ENCODE measurements at regions not wholly inside any gene's neighbourhood (a gene's known extent, or its start where the extent isn't known, plus 50 kb on each side); places are given as distances from the start of the nearest gene placed in this dataset.
A peak's percentile ranks its signal among the peaks of the same experiment; 100 is the strongest.

DNA sequence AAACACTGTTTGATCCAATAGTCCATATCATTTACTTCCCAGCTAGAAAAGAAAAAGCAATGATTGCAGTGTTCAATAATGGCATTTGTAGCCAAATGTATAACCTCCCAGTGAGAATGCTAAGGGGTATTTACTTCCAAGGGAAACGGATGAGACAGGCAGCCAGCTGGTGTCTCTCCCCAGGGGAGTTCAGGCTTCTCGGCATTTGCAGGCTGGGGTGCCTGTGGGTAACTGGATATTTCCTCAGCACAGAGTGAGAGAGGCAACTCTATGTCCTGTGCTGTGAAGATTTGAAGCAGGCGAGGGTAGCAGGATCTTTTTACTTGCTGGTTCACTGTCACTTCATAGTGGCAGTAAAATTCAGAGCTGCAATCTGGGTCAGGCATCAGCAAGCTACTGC is 1455.6 kb upstream of the TMEM132C start:
- peak; percentile 9 for DNase-seq

DNA sequence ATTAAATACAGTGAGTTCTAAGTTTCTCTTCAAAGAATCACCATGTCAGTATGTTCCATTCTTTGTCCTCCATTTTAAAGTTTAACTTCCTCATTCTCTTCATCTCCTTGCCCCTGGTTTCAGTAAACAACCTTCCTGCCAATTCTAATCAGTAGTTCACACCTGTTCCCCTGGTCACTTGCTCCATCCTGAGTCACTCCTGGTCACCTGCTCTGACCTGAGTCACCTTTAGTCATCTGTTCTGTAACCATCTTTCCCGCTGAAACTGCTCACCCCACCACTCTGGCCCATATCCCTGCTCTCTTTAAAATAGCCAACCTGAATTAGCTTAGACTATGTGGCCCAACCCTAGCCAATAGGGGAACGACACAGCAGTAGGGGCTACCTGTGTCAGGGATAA is 1447.4 kb upstream of the TMEM132C start:
- DNase-seq: no peak

DNA sequence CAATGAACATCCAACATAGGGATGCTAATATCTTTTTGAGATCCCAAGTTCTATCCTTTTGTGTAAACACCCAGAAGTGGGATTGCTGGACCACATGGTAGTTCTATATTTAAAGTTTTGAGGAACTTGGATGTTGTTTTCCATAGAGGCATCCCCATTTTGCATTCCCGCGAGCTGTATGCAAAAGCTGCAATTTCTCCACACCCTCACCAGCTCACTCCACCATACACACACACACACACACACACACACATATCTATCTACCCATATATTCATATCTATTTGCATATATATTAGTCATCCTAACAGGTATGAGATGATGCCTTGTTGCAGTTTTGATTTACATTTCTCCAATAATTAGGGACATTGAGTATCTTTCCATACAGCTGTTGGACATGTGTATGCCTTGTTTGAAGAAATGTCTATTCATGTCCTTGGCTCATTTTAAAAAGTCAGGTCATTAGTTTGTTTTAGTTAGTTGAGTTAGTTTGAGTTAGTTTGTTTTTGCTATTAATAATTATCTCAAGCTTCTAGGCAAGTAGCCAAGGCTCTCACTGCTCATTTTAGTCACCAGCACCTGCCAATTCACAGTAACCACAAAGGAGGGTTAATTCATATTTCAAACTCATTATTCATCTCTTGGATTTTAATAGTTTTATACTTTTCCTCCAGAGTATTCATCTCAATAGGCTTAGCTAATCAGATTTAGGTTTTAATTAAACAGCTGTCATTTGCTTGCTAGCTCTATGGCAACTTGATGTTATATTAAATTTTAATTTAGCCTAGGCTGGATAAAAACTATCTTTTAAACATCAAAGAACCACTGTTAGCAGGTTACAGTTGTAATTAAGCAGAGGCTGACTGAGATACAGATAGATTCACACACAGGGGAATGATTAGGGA is 1435.9 kb upstream of the TMEM132C start:
- no peak for DNase-seq

DNA sequence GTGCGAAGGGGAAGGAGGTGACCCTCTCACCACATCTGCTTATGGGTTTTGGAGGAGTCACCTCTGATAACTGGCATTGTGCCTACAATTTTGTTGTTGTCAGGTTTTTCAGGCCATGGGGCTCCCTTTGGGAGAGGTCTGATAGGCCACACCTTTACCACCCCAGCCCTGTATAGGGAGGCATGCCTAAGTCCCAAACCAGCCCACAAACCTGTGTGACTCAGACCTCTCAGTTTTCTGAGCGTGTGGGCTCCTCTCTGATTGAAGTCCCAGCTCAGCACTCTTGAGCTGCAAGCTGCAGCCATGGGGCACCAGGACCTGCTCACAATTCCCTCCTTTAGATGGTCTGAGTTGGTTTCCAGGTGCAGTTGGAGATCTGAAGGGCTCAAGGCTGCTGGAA is 1429.3 kb upstream of the TMEM132C start:
- DNase-seq: no peak

DNA sequence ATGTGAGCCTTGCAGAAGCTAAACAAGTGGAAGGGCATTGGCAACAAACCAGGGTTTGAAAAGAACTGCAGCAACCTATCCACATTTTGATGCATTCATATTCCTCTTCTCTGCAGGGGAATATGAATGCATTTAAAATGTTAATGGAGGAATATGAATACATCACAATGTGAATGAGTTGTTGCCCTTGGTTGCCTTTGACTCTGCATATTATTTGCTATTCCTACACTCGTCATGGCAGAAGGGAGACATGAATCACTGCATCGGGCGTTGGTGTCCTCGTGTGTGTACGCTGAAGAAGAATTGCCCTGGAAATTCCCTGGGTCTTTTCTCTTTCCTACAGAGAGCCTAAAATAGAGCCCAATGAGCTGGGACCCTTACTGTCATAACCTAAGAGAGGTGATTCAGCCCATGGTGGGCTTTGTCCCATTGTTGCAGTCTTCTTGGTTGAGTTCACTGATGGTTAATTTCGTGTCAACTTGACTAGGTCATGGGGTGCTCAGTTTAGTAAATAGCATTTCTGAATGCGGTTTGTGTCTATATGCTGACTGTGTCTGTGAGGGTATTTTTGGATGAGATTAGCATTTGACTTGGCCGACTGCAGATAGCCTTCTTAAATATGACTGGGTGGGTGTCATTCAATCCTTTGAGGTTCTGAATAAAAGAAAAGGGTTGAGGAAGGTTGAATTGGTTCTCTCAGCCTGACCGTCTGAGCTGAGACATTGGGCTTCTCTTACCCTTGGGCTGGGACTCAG is 1422.9 kb upstream of the TMEM132C start:
- DNase-seq: no peak

DNA sequence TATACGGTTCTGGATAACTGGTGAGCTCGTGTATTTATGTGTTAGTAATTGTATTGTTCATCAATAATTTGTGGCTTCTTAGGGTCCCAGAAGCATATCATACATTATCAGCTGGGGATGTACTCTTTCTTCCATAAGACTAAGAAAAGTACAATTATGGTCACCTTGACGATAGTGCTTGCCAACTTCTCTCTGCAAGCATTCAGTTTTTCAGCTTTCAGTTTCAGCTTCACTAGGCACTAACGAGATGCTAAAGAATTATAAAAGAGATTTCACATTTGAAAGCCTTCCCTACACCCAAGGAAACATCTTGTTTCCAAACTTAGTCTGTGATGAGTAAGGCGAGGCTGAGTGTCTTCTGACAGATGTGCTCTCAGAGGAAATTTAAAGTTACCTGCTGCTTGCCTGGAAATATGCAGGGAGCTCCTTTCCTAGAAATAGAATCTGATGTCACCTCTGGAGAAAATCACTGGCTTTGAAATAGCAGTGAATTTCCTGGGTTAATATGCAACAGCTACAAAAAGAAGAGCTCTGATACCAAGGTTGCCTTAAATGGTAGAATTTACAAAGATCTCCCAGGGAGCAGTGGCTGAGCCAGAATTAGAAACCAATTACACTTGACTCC is 1419.9 kb upstream of the TMEM132C start:
- no peak for DNase-seq

DNA sequence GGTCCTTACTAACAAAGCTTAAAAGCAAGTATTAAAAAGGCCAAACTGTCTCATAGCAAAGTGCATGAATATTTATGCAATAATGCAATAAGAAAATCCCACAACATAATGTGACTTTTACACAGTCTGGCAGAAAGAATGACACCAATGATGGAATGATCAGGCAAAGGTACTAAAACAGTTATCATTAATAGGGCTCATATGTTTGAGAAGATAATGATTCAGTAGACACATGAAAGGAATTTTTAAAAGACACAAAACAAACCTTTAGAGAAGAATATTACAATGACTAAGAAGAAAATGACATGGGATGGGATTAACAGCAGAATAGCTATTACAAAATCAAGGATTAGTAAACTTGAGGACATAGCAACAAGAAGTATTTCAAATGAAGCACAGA is 1411.2 kb upstream of the TMEM132C start:
- no peak for DNase-seq

DNA sequence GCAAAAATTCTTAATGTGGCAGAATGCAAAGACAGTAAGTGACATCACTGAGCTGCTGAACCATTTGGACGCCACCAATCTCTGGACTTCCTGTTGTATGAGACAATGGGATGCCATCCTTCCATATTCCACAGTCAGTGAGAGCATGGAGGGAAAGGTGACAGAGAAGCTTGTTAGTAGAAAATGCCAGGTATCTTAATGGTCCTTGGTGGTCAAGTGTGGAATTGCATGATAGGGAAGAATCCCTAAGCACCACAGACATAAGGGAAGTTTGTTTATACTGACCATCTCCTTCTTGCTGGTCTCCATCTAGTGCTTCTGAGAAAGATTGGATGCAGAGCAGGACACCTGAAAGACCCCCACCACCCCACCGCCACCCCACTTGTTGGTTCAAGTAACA is 1410.0 kb upstream of the TMEM132C start:
- DNase-seq: no peak

DNA sequence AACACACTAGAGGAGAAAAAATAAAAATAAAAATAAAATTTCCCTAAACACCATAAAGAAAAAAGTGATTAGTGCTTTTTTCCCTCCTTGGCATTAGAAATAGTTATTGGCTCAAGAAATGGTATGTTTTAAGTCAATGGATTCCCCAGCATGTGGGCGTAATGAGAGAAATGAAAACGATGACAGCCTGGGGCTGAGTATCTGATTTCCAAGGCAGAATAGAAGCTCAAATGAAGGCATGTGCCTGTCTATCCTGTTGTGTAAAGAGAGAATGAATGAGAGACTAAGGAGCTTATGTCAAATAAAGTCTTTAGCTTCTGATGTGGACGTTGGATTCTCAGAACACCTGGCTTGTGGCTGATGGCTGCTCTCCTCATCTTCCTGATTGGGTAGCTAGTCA is 1408.4 kb upstream of the TMEM132C start:
- DNase-seq: no peak

DNA sequence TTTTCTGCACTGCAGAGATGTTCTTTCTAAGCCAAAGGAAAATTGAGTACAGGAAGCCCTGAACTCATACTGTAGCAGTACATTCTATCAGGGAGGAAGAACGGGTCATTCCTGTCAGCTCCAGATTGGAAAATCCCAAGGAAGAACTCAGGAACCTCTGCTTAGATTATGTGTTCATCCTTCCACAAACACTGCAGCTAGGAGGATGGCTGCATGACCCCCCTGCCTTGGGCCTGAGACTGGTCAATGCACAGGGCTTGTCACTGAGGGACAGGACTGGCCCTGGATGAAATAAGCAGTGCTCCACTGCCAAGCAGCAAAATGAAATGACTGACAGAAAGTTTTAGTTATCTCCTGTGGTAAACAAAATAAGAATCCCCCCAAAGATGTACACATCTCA is 1406.8 kb upstream of the TMEM132C start:
- DNase-seq: no peak

DNA sequence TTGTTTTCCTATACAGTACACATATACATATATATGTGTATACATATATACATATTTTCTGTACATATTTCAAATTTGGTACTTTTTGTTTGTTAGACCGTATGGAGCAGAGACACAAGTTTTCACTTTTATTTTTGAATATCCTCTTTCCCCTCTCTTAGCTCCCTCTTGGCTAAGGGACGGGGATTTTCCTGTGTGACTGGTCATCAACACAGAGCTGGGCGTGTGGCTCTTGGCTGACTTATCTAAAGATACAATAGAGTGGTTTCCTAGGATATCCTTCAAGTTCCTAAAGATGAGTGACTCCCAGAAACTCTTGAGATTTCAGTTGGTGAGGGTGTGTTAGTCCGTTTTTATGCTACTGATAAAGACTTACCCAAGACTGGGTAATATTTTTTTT is 1404.5 kb upstream of the TMEM132C start:
- DNase-seq: no peak

DNA sequence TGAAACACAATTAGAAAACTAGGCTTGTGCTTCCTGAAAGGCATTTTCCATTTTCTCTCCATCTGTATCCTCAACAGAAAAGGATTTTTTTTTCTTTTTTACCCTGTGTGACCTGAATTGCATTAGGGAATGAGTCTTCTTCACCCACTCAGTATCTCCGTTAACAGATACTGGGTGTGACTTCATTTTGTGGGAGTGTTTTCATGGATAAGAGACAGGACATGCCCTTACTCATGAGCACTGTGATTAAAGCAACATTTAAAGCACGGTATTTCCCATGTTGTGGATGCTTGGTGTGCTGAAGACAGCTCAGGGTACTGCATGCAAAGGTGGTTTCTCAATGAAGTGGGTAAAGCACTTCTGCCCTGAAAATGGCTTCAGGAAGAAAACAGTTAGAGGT is 1397.3 kb upstream of the TMEM132C start:
- DNase-seq: no peak

DNA sequence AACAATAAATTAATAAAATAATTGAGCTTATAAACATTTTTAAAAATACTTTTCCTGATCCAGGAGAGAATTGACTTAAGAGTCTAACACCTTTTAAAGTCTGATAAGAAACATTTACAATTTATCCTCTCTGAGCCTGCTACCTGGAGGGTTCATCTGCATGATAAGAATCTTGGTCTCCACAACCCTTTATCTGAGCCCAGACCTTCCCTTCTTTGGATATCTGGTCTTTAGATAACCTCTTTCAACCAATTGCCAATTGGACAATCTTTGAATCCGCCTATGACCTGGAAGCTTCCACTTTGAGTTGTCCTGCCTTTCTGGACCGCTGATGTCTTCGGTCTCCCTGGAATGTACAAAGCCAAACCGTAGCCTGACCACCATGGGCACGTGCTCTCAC is 1393.3 kb upstream of the TMEM132C start:
- DNase-seq: no peak

DNA sequence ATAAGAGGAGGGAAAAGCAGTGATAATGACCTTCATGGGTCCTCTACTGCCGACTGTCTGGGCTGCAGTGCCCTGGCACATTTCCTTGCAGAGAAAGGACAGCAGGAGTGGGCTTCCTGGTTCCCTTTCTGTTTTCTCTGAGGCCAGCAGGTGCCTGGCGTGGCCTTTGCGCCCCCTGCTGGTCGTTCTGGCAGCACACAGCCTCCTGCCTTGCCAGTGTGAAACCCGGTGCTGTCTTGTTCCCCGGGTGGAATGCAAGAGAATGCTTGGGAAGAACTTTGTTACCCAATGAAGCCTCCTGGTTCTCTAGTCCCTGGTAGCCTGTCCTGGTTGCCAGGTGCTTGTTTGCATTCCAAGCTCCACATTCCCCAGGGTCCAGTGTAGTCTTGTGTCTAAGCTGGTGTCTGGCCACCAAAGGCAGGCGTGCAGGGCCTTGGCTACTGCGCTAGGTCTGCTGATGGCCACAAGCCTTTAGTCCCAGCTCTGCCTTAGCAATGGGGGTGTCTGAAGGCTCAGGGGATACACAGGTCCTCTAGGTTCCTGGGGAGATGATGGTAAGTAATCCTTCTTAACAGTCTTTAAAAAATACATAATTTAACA is 1392.4 kb upstream of the TMEM132C start:
- DNase-seq: peak; percentile 57

DNA sequence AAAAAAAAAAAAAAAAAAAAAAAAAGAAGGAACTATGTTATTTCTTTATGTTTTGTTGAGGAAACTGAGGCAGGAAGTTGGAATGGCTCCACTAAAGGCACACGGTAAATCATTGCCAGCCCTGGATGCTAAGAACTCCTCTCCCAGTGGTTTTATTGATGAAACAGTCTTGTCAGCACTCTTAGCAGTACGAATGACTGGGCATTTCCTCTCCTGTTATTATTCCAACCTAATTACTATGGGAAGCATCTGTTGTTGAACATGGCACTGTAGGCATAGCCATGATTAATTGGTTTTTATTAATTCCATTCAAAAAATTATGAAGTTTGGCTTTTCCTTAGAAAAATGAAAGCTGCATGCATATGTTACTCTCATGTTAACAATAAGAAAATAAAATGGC is 1387.1 kb upstream of the TMEM132C start:
- DNase-seq: no peak

DNA sequence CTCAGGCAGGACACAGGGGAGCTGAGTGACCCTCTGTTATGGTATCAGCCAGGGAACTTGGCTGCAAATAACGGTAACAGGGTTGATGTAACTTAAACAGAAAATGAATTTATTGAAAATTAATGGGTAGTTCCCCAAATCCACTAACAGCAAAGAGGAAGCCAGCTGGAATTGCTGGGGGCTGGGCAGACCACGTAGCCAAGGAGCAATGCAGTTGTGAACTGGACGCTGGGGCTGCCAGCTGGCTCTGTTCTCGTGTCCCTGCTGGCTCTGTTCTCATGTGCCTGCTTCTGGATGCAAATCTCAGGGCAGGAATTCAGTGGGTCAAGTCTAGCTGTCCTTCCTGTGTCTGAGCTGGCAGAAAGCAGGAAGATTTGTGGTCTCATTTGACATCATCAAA is 1383.3 kb upstream of the TMEM132C start:
- DNase-seq: no peak

DNA sequence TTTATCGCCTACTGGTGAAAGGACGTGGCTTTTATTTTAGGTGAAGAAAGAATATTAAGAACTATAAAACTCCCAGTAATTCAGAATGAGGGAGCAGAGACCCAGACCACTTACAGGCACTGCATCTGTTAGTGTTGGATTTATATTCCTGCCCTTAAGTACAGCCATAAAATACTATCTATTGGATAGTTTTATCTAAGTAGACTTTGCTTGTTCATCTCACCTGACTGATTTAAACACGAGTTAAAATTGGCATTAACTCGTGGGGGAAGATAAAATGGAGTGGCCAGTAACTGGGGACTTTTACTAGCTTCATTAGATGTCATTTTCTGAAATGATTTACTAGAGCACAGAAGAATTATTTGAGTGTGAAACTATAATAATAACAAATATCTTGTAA is 1377.5 kb upstream of the TMEM132C start:
- no peak for DNase-seq

DNA sequence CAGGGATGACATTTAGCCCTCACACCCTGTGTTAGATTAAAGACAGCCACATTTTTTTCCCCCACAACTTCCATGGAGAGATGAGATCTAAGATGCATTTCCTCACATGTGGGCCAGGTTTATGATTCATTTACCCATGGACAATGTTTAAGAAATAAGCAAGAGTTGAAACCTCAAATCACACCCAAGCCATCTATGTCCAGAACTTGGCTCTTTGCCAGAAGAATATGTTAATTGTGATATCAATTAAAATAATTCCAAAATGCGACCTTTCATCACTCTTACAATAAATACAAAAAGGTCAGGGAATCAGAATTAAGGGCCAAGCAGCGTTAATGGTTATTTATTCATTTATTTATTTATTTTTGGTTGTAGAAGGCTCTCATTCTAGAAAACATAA is 1376.9 kb upstream of the TMEM132C start:
- no peak for DNase-seq

DNA sequence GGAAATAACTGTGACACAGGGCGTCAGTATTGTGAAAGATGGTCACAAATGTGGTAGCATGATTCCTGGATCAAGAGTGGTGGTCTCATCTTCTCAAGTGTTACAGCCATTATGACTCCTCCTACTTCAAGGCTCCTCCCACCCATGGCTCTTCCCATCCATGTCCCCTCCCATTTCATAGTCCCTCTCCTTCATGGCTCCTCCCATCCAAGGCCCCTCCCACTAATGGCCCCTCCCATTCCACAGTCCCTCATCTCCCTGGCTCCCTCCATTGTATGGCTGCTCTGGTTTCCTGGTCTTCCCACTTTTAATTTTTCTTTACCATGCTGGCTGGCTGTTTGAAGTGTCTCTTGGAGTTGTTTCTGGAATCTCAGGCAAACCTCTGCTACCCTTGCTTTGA is 1375.2 kb upstream of the TMEM132C start:
- DNase-seq: no peak

DNA sequence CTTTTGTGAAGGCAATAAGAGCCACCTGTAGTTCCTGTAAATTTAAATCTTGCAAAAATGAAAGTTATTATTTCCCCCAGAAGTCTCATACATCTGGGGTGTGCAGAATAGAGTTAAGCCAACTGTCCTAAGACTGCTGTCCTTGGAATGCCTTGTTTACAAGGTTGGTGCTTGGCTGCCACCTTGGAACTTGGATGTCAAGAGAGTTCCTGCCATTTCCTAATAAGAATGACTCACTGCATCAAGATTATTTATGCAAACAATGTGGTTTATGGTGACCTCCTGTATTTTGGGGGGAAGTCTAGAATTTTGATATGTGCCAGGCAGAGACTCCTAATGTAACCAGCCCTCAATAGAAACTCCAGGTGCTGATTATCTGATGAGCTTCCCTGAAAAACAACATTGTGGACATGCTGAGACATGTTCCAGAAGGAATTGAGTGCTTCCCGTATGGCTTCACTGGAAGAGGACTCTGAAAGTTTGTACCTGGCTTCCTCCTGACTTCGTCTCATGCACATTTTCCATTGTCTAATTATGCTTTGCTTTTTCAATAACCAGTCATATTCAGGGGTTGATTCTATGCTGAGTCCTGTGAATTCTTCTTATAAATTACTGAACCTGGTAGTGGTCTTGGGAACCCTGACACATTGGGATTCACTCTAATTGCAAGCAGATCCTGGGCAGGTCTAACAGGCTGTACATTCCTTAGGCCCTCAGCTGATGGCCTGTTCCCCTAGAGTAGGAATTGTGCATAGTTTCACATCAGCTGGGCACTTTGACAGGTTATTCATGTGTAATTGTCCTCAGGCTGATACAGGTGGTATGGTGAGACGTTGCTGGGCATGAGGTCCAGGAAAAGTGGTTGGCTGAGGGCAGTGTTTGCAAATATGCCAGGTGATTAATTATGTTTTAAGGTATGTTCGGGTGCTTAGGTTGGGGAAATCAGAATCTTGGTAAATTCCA is 1370.7 kb upstream of the TMEM132C start:
- no peak for DNase-seq

DNA sequence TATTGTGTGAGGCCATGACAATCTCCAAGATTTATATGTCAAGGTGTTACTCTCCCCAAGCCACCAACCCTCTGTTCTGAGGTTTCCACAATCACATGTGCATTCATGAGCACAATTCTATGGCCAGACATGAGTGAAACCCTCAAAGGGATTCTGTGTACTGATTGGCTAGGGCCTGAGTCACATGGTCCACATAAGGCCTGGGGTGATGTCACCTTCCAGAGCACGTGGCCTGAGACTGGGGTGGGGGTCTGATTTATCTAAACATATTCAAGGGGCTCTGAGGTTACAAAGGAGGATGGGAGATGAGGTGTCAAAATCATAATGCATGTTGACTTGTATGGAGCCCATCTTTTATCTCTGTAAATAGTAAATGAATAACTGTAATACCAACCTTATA is 1369.9 kb upstream of the TMEM132C start:
- DNase-seq: no peak

DNA sequence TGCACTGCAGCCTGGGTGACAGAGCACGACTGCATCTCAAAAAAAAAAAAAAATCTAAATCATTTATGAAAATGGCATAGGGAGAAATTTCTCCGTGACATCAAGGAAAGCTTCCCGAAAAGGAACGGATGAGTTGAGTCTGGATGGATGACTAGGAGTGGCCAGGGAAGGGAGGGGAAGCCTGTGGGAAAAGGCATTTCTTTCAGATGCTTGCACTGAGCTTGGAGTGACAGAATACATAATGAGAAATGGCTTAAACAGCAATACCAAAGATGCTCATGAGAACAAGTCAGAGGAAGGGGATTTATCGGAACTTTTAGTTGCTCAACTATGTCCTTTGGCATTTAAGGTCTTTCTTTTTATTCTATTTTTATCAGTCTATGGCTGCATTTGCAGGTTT is 1369.2 kb upstream of the TMEM132C start:
- no peak for DNase-seq

Data from NCI-H1092 treated with DMSO at 0.1 percent for 48 hours (cell line).